OCI-LY7 (cell line): ENCODE measurements at regions not wholly inside any gene's neighbourhood (a gene's known extent, or its start where the extent isn't known, plus 50 kb on each side); places are given as distances from the start of the nearest gene placed in this dataset.

Experiments
- BruUV-seq: library from RNA; stranded (reverse); fragments of 400-500 nt; replicated peaks from 2 replicates; lab custom pipeline; 2021; lab: Mats Ljungman, UMichigan
- CTCF ChIA-PET: fragments of 300-600 bp; sonication (Branson Sonifier 250); formaldehyde crosslinking; loops from one replicate; lab custom pipeline; 2022; ENCODE audit warnings: antibody characterized with exemption; ENCODE audit not compliant: unreplicated experiment; lab: Charles Lee
- POLR2A ChIA-PET: fragments of 300-600 bp; sonication (Branson Sonifier 250); formaldehyde crosslinking; loops from one replicate; lab custom pipeline; 2022; ENCODE audit warnings: antibody characterized with exemption; lab: Charles Lee
- DNase-seq: peaks from one replicate; pipeline ENCODE4 v3.0.0-alpha.2; 2015; ENCODE audit warnings: low spot score
- H2AFZ ChIP-seq: fragments of 200-600 bp; sonication (generic), shearing (Covaris generic); 2 replicates; pipeline ENCODE4 v1.6.1; 2014; ENCODE audit warnings: mild to moderate bottlenecking, antibody characterized with exemption, low read length, moderate library complexity
- H3K27ac ChIP-seq: fragments of 200-600 bp; sonication (generic); 2 replicates; pipeline ENCODE4 v1.5.1; 2014; ENCODE audit warnings: mixed run types, low read depth, mild to moderate bottlenecking, moderate library complexity, low read length, inconsistent platforms; ENCODE audit not compliant: poor library complexity, severe bottlenecking
- H3K36me3 ChIP-seq: fragments of 200-600 bp; sonication (generic); 2 replicates; pipeline ENCODE4 v1.6.1; 2014; ENCODE audit warnings: mild to moderate bottlenecking, antibody characterized with exemption, low read length, moderate library complexity, mixed read lengths; ENCODE audit not compliant: insufficient read depth
- H3K4me1 ChIP-seq: fragments of 200-600 bp; sonication (generic); 2 replicates; pipeline ENCODE4 v1.5.1; 2014; ENCODE audit warnings: mild to moderate bottlenecking, low read length; ENCODE audit not compliant: insufficient read depth, poor library complexity, severe bottlenecking
- H3K4me2 ChIP-seq: fragments of 200-600 bp; sonication (generic); 2 replicates; pipeline ENCODE4 v1.6.1; 2014; ENCODE audit warnings: mild to moderate bottlenecking, low read length
- H3K4me3 ChIP-seq: fragments of 200-600 bp; sonication (generic); 2 replicates; pipeline ENCODE4 v1.5.1; 2014; ENCODE audit warnings: mild to moderate bottlenecking, low read depth, low read length; ENCODE audit not compliant: poor library complexity, severe bottlenecking
- H3K79me2 ChIP-seq: fragments of 200-600 bp; sonication (generic); 2 replicates; pipeline ENCODE4 v1.6.1; 2016; ENCODE audit warnings: low read depth, mild to moderate bottlenecking, low read length, moderate library complexity, mixed read lengths; ENCODE audit not compliant: insufficient read depth
- H3K9me2 ChIP-seq: fragments of 200-600 bp; sonication (generic); 2 replicates; pipeline ENCODE4 v1.6.1; 2016; ENCODE audit warnings: mild to moderate bottlenecking, low read length, mixed read lengths; ENCODE audit not compliant: insufficient read depth
- H3K9me3 ChIP-seq: fragments of 200-600 bp; sonication (generic); 2 replicates; pipeline ENCODE4 v1.6.1; 2014; ENCODE audit warnings: mild to moderate bottlenecking, mixed run types, low read length, mixed read lengths
- H4K20me1 ChIP-seq: fragments of 200-600 bp; sonication (generic); 2 replicates; pipeline ENCODE4 v1.6.1; 2014; ENCODE audit warnings: mild to moderate bottlenecking, antibody characterized with exemption, low read length, moderate library complexity, mixed read lengths; ENCODE audit not compliant: insufficient read depth
- CTCF ChIP-seq: fragments of 200-600 bp; sonication (generic); conservative IDR thresholded peaks from 2 replicates; pipeline ENCODE4 v1.5.1; 2014; ENCODE audit warnings: mild to moderate bottlenecking, antibody characterized with exemption, low read length, moderate library complexity, mixed read lengths
- EZH2phosphoT487 ChIP-seq: fragments of 200-600 bp; sonication (generic); IDR thresholded peaks from 2 replicates; pipeline ENCODE4 v1.6.1; 2018; ENCODE audit warnings: low read depth, borderline replicate concordance, mild to moderate bottlenecking, mixed run types, antibody characterized with exemption, low read length, moderate library complexity, mixed read lengths
- intact Hi-C: fragments of 100-400 bp; cut with micrococcal nuclease; formaldehyde crosslinking; loops from one replicate; pipeline ENCODE4 v1.10.0; 2022; ENCODE audit not compliant: unreplicated experiment

- DNase-seq: no peak
- Histone ChIP-seq H2AFZ (no peak overlapping the region), H3K36me3 (no peaks in the 10 kb centered on the region), H3K9me2 (no peaks in the 10 kb centered on the region; the same call in 1 of the 2 replicates), H3K4me2 (no peak overlapping the region), H3K4me1 (no peaks in the 10 kb centered on the region), H3K27ac (no peak overlapping the region), H4K20me1 (no peaks in the 10 kb centered on the region), H3K79me2 (no peaks in the 10 kb centered on the region), H3K4me3 (no peak overlapping the region), H3K9me3 (no peaks in the 10 kb centered on the region)
- intact Hi-C loops: no loop called here
- no TSS peak for BruUV-seq
- TF ChIP-seq CTCF (no peak), EZH2phosphoT487 (no peak)
- CTCF ChIA-PET: no interaction called here
- POLR2A ChIA-PET: no interaction called here
Measured at GRCh38 chrX:1803741-1804140, 188.9 kb downstream of the ASMT start.

GRCh38 chrX:1807301-1807731 is 192.5 kb downstream of the ASMT start:
- H3K79me2 ChIP-seq: no peaks in the 10 kb centered on the region
- H4K20me1 ChIP-seq: no peaks in the 10 kb centered on the region
- ChIA-PET POLR2A (no interaction called here), CTCF (no interaction called here)
- no peak overlapping the region for H3K4me3 ChIP-seq
- DNase-seq: no peak
- intact Hi-C loops: no loop called here
- H3K36me3 ChIP-seq: no peaks in the 10 kb centered on the region
- no TSS peak for BruUV-seq
- no peak overlapping the region for H3K4me2 ChIP-seq
- no peaks in the 10 kb centered on the region; the same call in 1 of the 2 replicates for H3K9me2 ChIP-seq
- H2AFZ ChIP-seq: no peak overlapping the region
- H3K4me1 ChIP-seq: no peaks in the 10 kb centered on the region
- TF ChIP-seq EZH2phosphoT487: no peak
- no peak for TF ChIP-seq CTCF
- H3K27ac ChIP-seq: no peak overlapping the region
- no peaks in the 10 kb centered on the region for H3K9me3 ChIP-seq

GRCh38 chrX:1809581-1809980 is 194.7 kb downstream of the ASMT start:
- H3K4me1 ChIP-seq: no peaks in the 10 kb centered on the region
- CTCF ChIA-PET: no interaction called here
- POLR2A ChIA-PET: no interaction called here
- no peaks in the 10 kb centered on the region for H3K9me3 ChIP-seq
- H3K9me2 ChIP-seq: no peaks in the 10 kb centered on the region
- H3K4me2 ChIP-seq: no peak overlapping the region
- DNase-seq: no peak
- TF ChIP-seq EZH2phosphoT487: no peak
- TF ChIP-seq CTCF: no peak
- H3K36me3 ChIP-seq: no peaks in the 10 kb centered on the region
- no peak overlapping the region for H3K27ac ChIP-seq
- H4K20me1 ChIP-seq: no peaks in the 10 kb centered on the region
- no TSS peak for BruUV-seq
- intact Hi-C loops: no loop called here
- H3K79me2 ChIP-seq: no peaks in the 10 kb centered on the region
- H3K4me3 ChIP-seq: no peak overlapping the region
- no peak overlapping the region for H2AFZ ChIP-seq
